DND-41 (cell line): ENCODE measurements at regions not wholly inside any gene's neighbourhood (a gene's known extent, or its start where the extent isn't known, plus 50 kb on each side); places are given as distances from the start of the nearest gene placed in this dataset.

Source experiments
- ATAC-seq: fragments of 200-7000 bp; cut with Tn5 transposase; 3 replicates; pipeline ENCODE4 v1.9.1; 2021; ENCODE audit warnings: low read depth; ENCODE audit not compliant: insufficient read depth
- DNase-seq: peaks from one replicate; pipeline ENCODE4 v3.0.0-alpha.2; 2020
- H2AFZ ChIP-seq: 2 replicates; pipeline ENCODE4 v1.6.0; 2012; ENCODE audit warnings: low read depth, low read length
- H3K27ac ChIP-seq: 2 replicates; pipeline ENCODE4 v1.5.1; 2012; ENCODE audit warnings: low read length, inconsistent platforms
- H3K27me3 ChIP-seq: fragments of 200-600 bp; sonication (generic); 2 replicates; pipeline ENCODE4 v1.6.0; 2012; ENCODE audit warnings: low read length, mild to moderate bottlenecking, inconsistent platforms; ENCODE audit not compliant: insufficient read depth, poor library complexity
- H3K36me3 ChIP-seq: 2 replicates; pipeline ENCODE4 v1.5.1; 2012; ENCODE audit warnings: low read length, inconsistent platforms; ENCODE audit not compliant: insufficient read depth
- H3K4me1 ChIP-seq: 2 replicates; pipeline ENCODE4 v1.5.1; 2012; ENCODE audit warnings: mild to moderate bottlenecking, low read length; ENCODE audit not compliant: insufficient read depth
- H3K4me2 ChIP-seq: 2 replicates; pipeline ENCODE4 v1.6.0; 2012; ENCODE audit warnings: mild to moderate bottlenecking, moderate library complexity, low read length, inconsistent platforms; ENCODE audit not compliant: insufficient read depth
- H3K4me3 ChIP-seq, 2 experiments: fragments of 200-600 bp in 1 of 2; shearing (Covaris generic) in 1 of 2; 2 replicates each; pipeline ENCODE4 v1.5.1; 2012 to 2016; ENCODE audit warnings: inconsistent platforms in 2 of 2, low read length in 2 of 2, mild to moderate bottlenecking in 2 of 2, low read depth in 1 of 2, moderate library complexity in 1 of 2
- H3K79me2 ChIP-seq: 2 replicates; pipeline ENCODE4 v1.6.0; 2012; ENCODE audit warnings: low read length, inconsistent platforms; ENCODE audit not compliant: insufficient read depth
- H3K9ac ChIP-seq: 2 replicates; pipeline ENCODE4 v1.6.0; 2012; ENCODE audit warnings: low read depth, mild to moderate bottlenecking, inconsistent platforms, low read length, moderate library complexity
- H3K9me3 ChIP-seq: 2 replicates; pipeline ENCODE4 v1.5.1; 2012; ENCODE audit warnings: low read length, moderate library complexity, mild to moderate bottlenecking, inconsistent platforms; ENCODE audit not compliant: insufficient read depth, severe bottlenecking
- H4K20me1 ChIP-seq: 2 replicates; pipeline ENCODE4 v1.6.0; 2012; ENCODE audit warnings: low read length; ENCODE audit not compliant: insufficient read depth
- CTCF ChIP-seq: IDR thresholded peaks from 2 replicates; pipeline ENCODE4 v1.5.1; 2012; ENCODE audit warnings: borderline replicate concordance, low read length, moderate library complexity, mild to moderate bottlenecking; ENCODE audit not compliant: poor library complexity, severe bottlenecking; ENCODE audit errors: extremely low read depth
- EZH2 ChIP-seq: IDR thresholded peaks from 3 replicates; pipeline ENCODE4 v1.6.1; 2012; ENCODE audit warnings: borderline replicate concordance, low read depth, mild to moderate bottlenecking, moderate library complexity, low read length, inconsistent platforms; ENCODE audit not compliant: severe bottlenecking

- no peak overlapping the region for H3K27ac ChIP-seq
- TF ChIP-seq CTCF (no peak), EZH2 (no peak)
- no peak for DNase-seq
- H3K4me1 ChIP-seq = no peaks in the 10 kb centered on the region
- H3K4me2 ChIP-seq = no peak overlapping the region
- H4K20me1 ChIP-seq = no peaks in the 10 kb centered on the region
- no peaks in the 10 kb centered on the region for H3K79me2 ChIP-seq
- no peak overlapping the region for H3K9ac ChIP-seq
- H2AFZ ChIP-seq = no peak overlapping the region
- ATAC-seq = no peak
- no peaks in the 10 kb centered on the region for H3K36me3 ChIP-seq
- no peaks in the 10 kb centered on the region for H3K9me3 ChIP-seq
- no peak overlapping the region for H3K4me3 ChIP-seq
- no peaks in the 10 kb centered on the region for H3K27me3 ChIP-seq
Measured at GRCh38 chr5:165228184-165228583, 1722.8 kb downstream of the MAT2B start.

- Histone ChIP-seq H3K27ac (no peak overlapping the region), H3K79me2 (no peaks in the 10 kb centered on the region), H3K9me3 (no peaks in the 10 kb centered on the region), H3K9ac (no peak overlapping the region), H3K36me3 (no peaks in the 10 kb centered on the region), H3K4me1 (no peaks in the 10 kb centered on the region), H3K4me3 (no peak overlapping the region), H3K27me3 (no peaks in the 10 kb centered on the region), H2AFZ (no peak overlapping the region), H4K20me1 (no peaks in the 10 kb centered on the region), H3K4me2 (no peak overlapping the region)
- ATAC-seq = no peak
- TF ChIP-seq CTCF = no peak
- no peak for TF ChIP-seq EZH2
- no peak for DNase-seq
Measured at GRCh38 chr5:165231821-165232508, 1726.5 kb downstream of the MAT2B start.

GRCh38 chr5:165232509-165233028, 1727.2 kb downstream of the MAT2B start:
- Histone ChIP-seq H4K20me1 (no peaks in the 10 kb centered on the region), H3K4me2 (no peak overlapping the region), H3K27ac (no peak overlapping the region), H3K79me2 (no peaks in the 10 kb centered on the region), H3K9me3 (no peaks in the 10 kb centered on the region), H3K36me3 (no peaks in the 10 kb centered on the region), H3K9ac (no peak overlapping the region), H3K27me3 (no peaks in the 10 kb centered on the region), H3K4me1 (no peaks in the 10 kb centered on the region), H2AFZ (no peak overlapping the region), H3K4me3 (no peak overlapping the region)
- DNase-seq (no peak), ATAC-seq (no peak)
- TF ChIP-seq EZH2 = no peak
- TF ChIP-seq CTCF = no peak
